ENCODE measurements at regions not wholly inside any gene's neighbourhood (a gene's known extent, or its start where the extent isn't known, plus 50 kb on each side); places are given as distances from the start of the nearest gene placed in this dataset.

GRCh38 chr9:71544464-71544863 lies 223.8 kb downstream of the CEMIP2 start:
- Histone ChIP-seq H3K27me3 (ENCODE audit: insufficient read depth, low read depth) (no peaks in the 10 kb centered on the region), H3K9ac (no peak overlapping the region), H3K4me1 (ENCODE audit: low read depth, poor library complexity, severe bottlenecking) (no peaks in the 10 kb centered on the region), H3K4me2 (no peak overlapping the region), H3K27ac (no peak overlapping the region), H3K4me3 (IDR thresholded peaks at IDR 0.05; ENCODE audit: insufficient read depth, low read depth, low read length) (no peak overlapping the region), H3K79me2 (ENCODE audit: insufficient read depth, low read depth) (no peaks in the 10 kb centered on the region), H4K20me1 (ENCODE audit: insufficient read depth) (no peaks in the 10 kb centered on the region), H3K36me3 (ENCODE audit: insufficient read depth) (no peaks in the 10 kb centered on the region), H2AFZ (ENCODE audit: low read depth) (no peak overlapping the region)
- no peak for TF ChIP-seq CTCF (conservative IDR thresholded peaks at IDR 0.05; ENCODE audit: low read depth, low read length)

GRCh38 chr9:71541436-71541835 lies 226.9 kb downstream of the CEMIP2 start:
- no peaks in the 10 kb centered on the region for H4K20me1 ChIP-seq (ENCODE audit: insufficient read depth)
- no peak overlapping the region for H3K27ac ChIP-seq
- H3K36me3 ChIP-seq (ENCODE audit: insufficient read depth) = no peaks in the 10 kb centered on the region
- no peak overlapping the region for H3K4me3 ChIP-seq (IDR thresholded peaks at IDR 0.05; ENCODE audit: insufficient read depth, low read depth, low read length)
- no peaks in the 10 kb centered on the region for H3K79me2 ChIP-seq (ENCODE audit: insufficient read depth, low read depth)
- no peak overlapping the region for H3K9ac ChIP-seq
- no peaks in the 10 kb centered on the region for H3K27me3 ChIP-seq (ENCODE audit: insufficient read depth, low read depth)
- TF ChIP-seq CTCF (conservative IDR thresholded peaks at IDR 0.05; ENCODE audit: low read depth, low read length) = no peak
- no peaks in the 10 kb centered on the region for H3K4me1 ChIP-seq (ENCODE audit: low read depth, poor library complexity, severe bottlenecking)
- no peak overlapping the region for H2AFZ ChIP-seq (ENCODE audit: low read depth)
- no peak overlapping the region for H3K4me2 ChIP-seq

- Histone ChIP-seq H3K4me2 (no peak overlapping the region), H3K4me3 (IDR thresholded peaks at IDR 0.05; ENCODE audit: insufficient read depth, low read depth, low read length) (no peak overlapping the region), H3K4me1 (ENCODE audit: low read depth, poor library complexity, severe bottlenecking) (no peaks in the 10 kb centered on the region), H3K27me3 (ENCODE audit: insufficient read depth, low read depth) (no peaks in the 10 kb centered on the region), H3K36me3 (ENCODE audit: insufficient read depth) (no peaks in the 10 kb centered on the region), H3K27ac (no peak overlapping the region), H4K20me1 (ENCODE audit: insufficient read depth) (no peaks in the 10 kb centered on the region), H3K79me2 (ENCODE audit: insufficient read depth, low read depth) (no peaks in the 10 kb centered on the region), H3K9ac (no peak overlapping the region), H2AFZ (ENCODE audit: low read depth) (no peak overlapping the region)
- TF ChIP-seq CTCF (conservative IDR thresholded peaks at IDR 0.05; ENCODE audit: low read depth, low read length) = no peak
Observed at GRCh38 chr9:71524996-71525580, 243.2 kb downstream of the CEMIP2 start.

GRCh38 chr9:71524516-71524915 lies 243.8 kb downstream of the CEMIP2 start:
- no peaks in the 10 kb centered on the region for H3K36me3 ChIP-seq (ENCODE audit: insufficient read depth)
- no peak overlapping the region for H3K27ac ChIP-seq
- TF ChIP-seq CTCF (conservative IDR thresholded peaks at IDR 0.05; ENCODE audit: low read depth, low read length) = no peak
- no peak overlapping the region for H2AFZ ChIP-seq (ENCODE audit: low read depth)
- no peaks in the 10 kb centered on the region for H3K27me3 ChIP-seq (ENCODE audit: insufficient read depth, low read depth)
- no peaks in the 10 kb centered on the region for H4K20me1 ChIP-seq (ENCODE audit: insufficient read depth)
- H3K4me3 ChIP-seq (IDR thresholded peaks at IDR 0.05; ENCODE audit: insufficient read depth, low read depth, low read length) = no peak overlapping the region
- H3K79me2 ChIP-seq (ENCODE audit: insufficient read depth, low read depth) = no peaks in the 10 kb centered on the region
- no peaks in the 10 kb centered on the region for H3K4me1 ChIP-seq (ENCODE audit: low read depth, poor library complexity, severe bottlenecking)
- no peak overlapping the region for H3K4me2 ChIP-seq
- H3K9ac ChIP-seq = no peak overlapping the region
